ENCODE measurements at regions not wholly inside any gene's neighbourhood (a gene's known extent, or its start where the extent isn't known, plus 50 kb on each side); places are given as distances from the start of the nearest gene placed in this dataset.

GRCh38 chr5:59955241-59955640 is 61.7 kb upstream of the PDE4D start:
- TF ChIP-seq CTCF (IDR thresholded peaks at IDR 0.05) (no peak), POLR2A (IDR thresholded peaks at IDR 0.05) (no peak), POLR2AphosphoS5 (IDR thresholded peaks at IDR 0.05) (no peak)

Data from transverse colon (tissue), 4 donors.